ENCODE measurements at regions not wholly inside any gene's neighbourhood (a gene's known extent, or its start where the extent isn't known, plus 50 kb on each side); places are given as distances from the start of the nearest gene placed in this dataset.

DNA sequence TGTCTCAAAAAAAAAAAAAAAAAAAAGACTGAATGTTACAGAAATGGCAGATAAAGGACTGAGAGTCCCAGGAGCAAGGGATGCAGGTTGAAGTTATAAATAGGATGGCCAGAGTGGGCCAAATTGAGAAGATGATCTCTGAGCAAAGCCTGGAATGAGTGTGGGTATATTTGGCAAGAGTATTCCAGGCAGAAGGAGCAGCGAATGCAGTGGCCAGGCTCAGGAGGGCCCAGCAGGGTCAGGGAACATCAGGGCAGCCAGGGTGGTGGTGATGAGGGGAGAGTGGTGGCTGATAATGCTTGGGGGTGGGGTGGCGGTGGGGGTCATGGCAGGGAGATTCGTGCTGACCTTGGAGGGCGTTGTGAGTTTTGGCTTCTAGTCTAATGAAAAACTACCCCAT is 141.3 kb upstream of the AGAP1 start:
- peaks cover 10% of the 10 kb centered on the region for H3K27me3 ChIP-seq
- TF ChIP-seq, protein P1, sequence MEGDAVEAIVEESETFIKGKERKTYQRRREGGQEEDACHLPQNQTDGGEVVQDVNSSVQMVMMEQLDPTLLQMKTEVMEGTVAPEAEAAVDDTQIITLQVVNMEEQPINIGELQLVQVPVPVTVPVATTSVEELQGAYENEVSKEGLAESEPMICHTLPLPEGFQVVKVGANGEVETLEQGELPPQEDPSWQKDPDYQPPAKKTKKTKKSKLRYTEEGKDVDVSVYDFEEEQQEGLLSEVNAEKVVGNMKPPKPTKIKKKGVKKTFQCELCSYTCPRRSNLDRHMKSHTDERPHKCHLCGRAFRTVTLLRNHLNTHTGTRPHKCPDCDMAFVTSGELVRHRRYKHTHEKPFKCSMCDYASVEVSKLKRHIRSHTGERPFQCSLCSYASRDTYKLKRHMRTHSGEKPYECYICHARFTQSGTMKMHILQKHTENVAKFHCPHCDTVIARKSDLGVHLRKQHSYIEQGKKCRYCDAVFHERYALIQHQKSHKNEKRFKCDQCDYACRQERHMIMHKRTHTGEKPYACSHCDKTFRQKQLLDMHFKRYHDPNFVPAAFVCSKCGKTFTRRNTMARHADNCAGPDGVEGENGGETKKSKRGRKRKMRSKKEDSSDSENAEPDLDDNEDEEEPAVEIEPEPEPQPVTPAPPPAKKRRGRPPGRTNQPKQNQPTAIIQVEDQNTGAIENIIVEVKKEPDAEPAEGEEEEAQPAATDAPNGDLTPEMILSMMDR (IDR thresholded peaks at IDR 0.05; ENCODE audit: low read depth, low read length) = no peak
- DNase-seq = no peak
- H3K9me3 ChIP-seq = no peaks in the 10 kb centered on the region
- no peaks in the 10 kb centered on the region for H3K36me3 ChIP-seq
- H3K4me3 ChIP-seq (ENCODE audit: low read depth, low read length) = no peak overlapping the region
- H3K4me1 ChIP-seq = no peaks in the 10 kb centered on the region

DNA sequence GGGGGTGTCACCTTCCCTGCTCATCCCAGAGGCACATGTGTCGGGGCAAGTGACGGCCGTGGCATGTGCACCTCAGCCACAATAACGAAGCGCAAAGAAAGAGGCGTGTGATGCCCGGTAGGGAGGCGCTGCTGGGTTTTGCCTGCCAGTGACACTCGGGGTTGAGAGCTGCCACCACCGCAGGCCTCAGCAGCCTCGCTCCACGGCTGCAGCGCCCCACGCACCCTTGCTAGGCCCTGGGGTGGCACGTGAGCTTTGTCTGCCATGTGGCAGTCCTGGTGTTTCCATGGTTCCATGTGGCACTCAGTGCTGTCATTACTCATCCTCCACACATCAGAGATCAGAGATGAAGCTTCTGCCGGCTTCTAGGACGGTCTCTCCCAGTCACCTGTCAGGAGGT is 136.0 kb upstream of the AGAP1 start:
- H3K9me3 ChIP-seq = no peaks in the 10 kb centered on the region
- DNase-seq = no peak
- no peaks in the 10 kb centered on the region; the same call in 1 of the 2 replicates for H3K27me3 ChIP-seq
- TF ChIP-seq, protein P1 (IDR thresholded peaks at IDR 0.05; ENCODE audit: low read depth, low read length) = no peak
- H3K4me1 ChIP-seq = no peaks in the 10 kb centered on the region
- H3K4me3 ChIP-seq (ENCODE audit: low read depth, low read length) = no peak overlapping the region
- no peaks in the 10 kb centered on the region for H3K36me3 ChIP-seq

DNA sequence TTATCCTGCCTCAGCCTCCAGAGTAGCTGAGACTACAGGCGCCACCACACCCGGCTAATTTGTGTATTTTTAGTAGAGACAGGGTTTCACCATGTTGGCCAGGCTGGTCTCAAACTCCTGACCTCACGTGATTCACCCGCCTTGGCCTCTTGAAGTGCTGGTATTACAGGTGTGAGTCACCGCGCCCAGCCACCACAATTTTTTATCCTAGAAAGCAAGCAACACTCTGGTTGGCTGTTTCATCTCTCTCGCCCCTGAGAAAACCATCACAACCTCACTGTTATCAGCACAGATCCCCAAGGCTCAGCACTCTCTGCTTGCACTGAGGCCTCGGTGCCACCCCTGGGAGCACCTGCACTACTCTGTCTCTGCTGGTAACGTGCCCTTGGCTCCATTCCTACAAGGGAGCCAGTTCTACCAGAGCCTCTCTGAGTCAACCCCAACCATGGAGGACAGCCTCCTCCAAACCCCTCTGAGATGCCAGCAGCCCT is 134.8 kb upstream of the AGAP1 start:
- TF ChIP-seq, protein P1 (IDR thresholded peaks at IDR 0.05; ENCODE audit: low read depth, low read length) = no peak
- no peaks in the 10 kb centered on the region for H3K36me3 ChIP-seq

DNA sequence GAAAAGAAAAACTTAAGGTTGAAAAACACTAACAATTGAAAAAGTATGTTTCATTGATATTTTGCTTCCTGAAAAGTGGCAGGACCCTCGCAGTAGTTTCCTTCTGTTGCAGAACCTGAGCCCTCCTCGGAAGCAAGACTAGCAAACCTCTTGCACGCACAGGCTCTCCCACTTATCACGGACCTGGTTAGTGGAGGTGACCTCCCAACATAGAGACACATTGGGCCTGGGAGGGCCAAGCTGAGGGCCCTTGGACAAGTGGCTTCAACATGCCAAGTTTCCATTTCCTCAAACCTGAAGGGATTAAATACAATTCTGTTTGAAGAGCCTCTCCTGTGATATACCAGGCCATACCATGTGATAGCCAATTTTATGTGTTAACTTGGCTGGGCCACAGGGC is 133.4 kb upstream of the AGAP1 start:
- H3K4me3 ChIP-seq (ENCODE audit: low read depth, low read length) = no peak overlapping the region
- TF ChIP-seq, protein P1 (IDR thresholded peaks at IDR 0.05; ENCODE audit: low read depth, low read length) = no peak
- DNase-seq = no peak
- H3K36me3 ChIP-seq = no peaks in the 10 kb centered on the region
- H3K9me3 ChIP-seq = no peaks in the 10 kb centered on the region
- no peaks in the 10 kb centered on the region for H3K27me3 ChIP-seq
- H3K4me1 ChIP-seq = no peaks in the 10 kb centered on the region

More for the DNA sequence above, 134.8 kb upstream of the AGAP1 start:
- Histone ChIP-seq H3K9me3 (no peaks in the 10 kb centered on the region), H3K4me3 (ENCODE audit: low read depth, low read length) (no peak overlapping the region), H3K4me1 (no peaks in the 10 kb centered on the region), H3K27me3 (no peaks in the 10 kb centered on the region)
- no peak for DNase-seq

DNA sequence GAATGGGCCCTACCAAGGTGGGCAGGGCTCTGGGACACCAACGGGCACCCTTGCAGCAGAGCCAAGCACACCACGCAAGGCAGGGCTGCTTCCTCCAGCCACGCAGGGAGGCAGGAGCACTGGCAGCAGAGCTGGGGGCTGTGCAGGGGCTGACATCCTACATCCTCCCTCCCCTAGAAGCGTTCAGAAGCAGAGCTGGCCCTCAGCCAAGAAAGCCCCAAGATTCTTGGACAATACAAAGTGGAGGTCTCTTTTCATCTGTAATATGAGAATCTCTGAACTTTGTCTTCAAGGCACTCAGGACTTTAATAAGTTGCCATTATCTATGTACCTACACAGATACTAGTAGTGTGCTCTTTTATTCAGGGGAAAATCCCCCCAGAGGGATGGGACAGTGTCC is 128.1 kb upstream of the AGAP1 start:
- TF ChIP-seq, protein P1 (IDR thresholded peaks at IDR 0.05; ENCODE audit: low read depth, low read length) = no peak
- peaks cover 3% of the 10 kb centered on the region; the same call in 1 of the 2 replicates for H3K27me3 ChIP-seq
- no peak overlapping the region for H3K4me3 ChIP-seq (ENCODE audit: low read depth, low read length)
- H3K9me3 ChIP-seq = no peaks in the 10 kb centered on the region; the same call in 1 of the 2 replicates
- no peaks in the 10 kb centered on the region for H3K4me1 ChIP-seq
- DNase-seq = no peak
- H3K36me3 ChIP-seq = no peaks in the 10 kb centered on the region

DNA sequence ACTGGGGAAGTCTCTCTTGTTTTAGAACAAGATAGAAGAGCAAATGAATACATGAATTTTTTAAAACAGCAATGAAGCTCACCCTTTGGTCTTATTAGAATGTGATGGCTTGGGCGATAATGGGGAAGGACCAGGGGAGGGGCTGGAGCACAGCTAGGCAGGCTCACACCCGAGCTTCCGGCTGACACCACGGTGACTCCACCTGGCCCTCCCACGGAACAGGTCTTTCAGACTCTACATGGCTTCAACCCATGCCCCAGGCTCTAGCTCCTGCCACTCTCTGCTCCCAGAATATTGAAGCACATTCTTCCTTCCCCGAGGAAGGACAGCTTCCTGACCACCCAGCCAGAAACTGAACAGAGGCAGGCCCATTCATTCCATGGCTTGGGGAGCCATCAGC is 127.5 kb upstream of the AGAP1 start:
- no peak overlapping the region for H3K4me3 ChIP-seq (ENCODE audit: low read depth, low read length)
- TF ChIP-seq, protein P1 (IDR thresholded peaks at IDR 0.05; ENCODE audit: low read depth, low read length) = no peak
- no peak for DNase-seq
- no peaks in the 10 kb centered on the region; the same call in 1 of the 2 replicates for H3K9me3 ChIP-seq
- H3K27me3 ChIP-seq = peaks cover 3% of the 10 kb centered on the region; the same call in 1 of the 2 replicates
- H3K4me1 ChIP-seq = no peaks in the 10 kb centered on the region
- no peaks in the 10 kb centered on the region for H3K36me3 ChIP-seq

Measured in BE2C (cell line).